Upper lobe of left lung (tissue), 6 donors: ENCODE measurements at regions not wholly inside any gene's neighbourhood (a gene's known extent, or its start where the extent isn't known, plus 50 kb on each side); places are given as distances from the start of the nearest gene placed in this dataset.

ENCODE experiments used
- ATAC-seq, 2 donors: fragments of 200-7000 bp; cut with Tn5 transposase; one replicate each; pipeline ENCODE4 v1.9.1; 2022; ENCODE audit warnings: mild to moderate bottlenecking in 2 of 2, moderate library complexity in 2 of 2; ENCODE audit not compliant: low FRiP score in 2 of 2
- DNase-seq, 2 donors: peaks; one replicate each; pipeline ENCODE4 v3.0.0-alpha.2; 2019 to 2020
- H3K27ac ChIP-seq, 4 donors: fragments of 200-600 bp; sonication (generic); one replicate each; pipeline ENCODE4 v1.5.1; 2016 to 2019
- H3K27me3 ChIP-seq, 4 donors: fragments of 200-600 bp; sonication (generic); one replicate each; pipeline ENCODE4 v1.5.1; 2017 to 2019
- H3K36me3 ChIP-seq, 4 donors: fragments of 200-600 bp; sonication (generic); one replicate each; pipeline ENCODE4 v1.5.1; 2016 to 2019
- H3K4me1 ChIP-seq, 4 donors: fragments of 200-600 bp; sonication (generic); one replicate each; pipeline ENCODE4 v1.5.1; 2018 to 2019
- H3K4me3 ChIP-seq, 4 donors: fragments of 200-600 bp; sonication (generic); one replicate each; pipeline ENCODE4 v1.5.1; 2017 to 2019; ENCODE audit warnings: mild to moderate bottlenecking in 2 of 4, moderate library complexity in 1 of 4
- H3K9me3 ChIP-seq, 4 donors: fragments of 200-600 bp; sonication (generic); one replicate each; pipeline ENCODE4 v1.5.1; 2018 to 2019
- CTCF ChIP-seq, 6 experiments: fragments of 450-650 bp in 4 of 6; fragments of 200-600 bp in 2 of 6; sonication (generic) in 2 of 6; IDR thresholded peaks; one replicate each; pipeline ENCODE4 v1.5.1; 2016 to 2019; ENCODE audit warnings: antibody characterized with exemption in 6 of 6
- EP300 ChIP-seq, 4 donors: sonication (generic); formaldehyde crosslinking; IDR thresholded peaks; one replicate each; pipeline ENCODE4 v1.5.1; 2017; ENCODE audit warnings: antibody characterized with exemption in 4 of 4, control low read depth in 2 of 4
- POLR2A ChIP-seq, 4 donors: fragments of 450-650 bp; IDR thresholded peaks; one replicate each; pipeline ENCODE4 v1.5.1; 2016 to 2017; ENCODE audit warnings: antibody characterized with exemption in 4 of 4, mild to moderate bottlenecking in 2 of 4
- POLR2AphosphoS5 ChIP-seq, 2 donors: sonication (generic); formaldehyde crosslinking; IDR thresholded peaks; one replicate each; pipeline ENCODE4 v1.5.1; 2017; ENCODE audit warnings: antibody characterized with exemption in 2 of 2
- WGBS, 2 donors: methylation state at CpG; one replicate each; pipeline ENCODE4 v1.1.5; 2017 to 2018; 5-methylcytosine and 5-hydroxymethylcytosine counted together
- donor health status: DM: no; HTN: no; CAD: no; lungs with moderate emphysema.
- donor health status: DM: no; HTN: yes; CAD: no; lungs with severe emphysema.

- Histone ChIP-seq H3K27ac (no peak overlapping the region), H3K4me3 (no peak overlapping the region), H3K27me3 (no peaks in the 10 kb centered on the region), H3K36me3 (no peaks in the 10 kb centered on the region), H3K4me1 (no peaks in the 10 kb centered on the region), H3K9me3 (peaks cover 0 to 5% (median 3%) of the 10 kb centered on the region in 4 donors)
- no peak for TF ChIP-seq POLR2A (IDR thresholded peaks at IDR 0.05)
- no peak for TF ChIP-seq POLR2AphosphoS5 (IDR thresholded peaks at IDR 0.05)
- TF ChIP-seq CTCF (IDR thresholded peaks at IDR 0.05), result no peak
- TF ChIP-seq EP300 (IDR thresholded peaks at IDR 0.05), result no peak
- ATAC-seq (no peak), DNase-seq (no peak)
- 20 to 35% methylated on average over 2 of the region's 2 CpGs for WGBS, 2 donors
Observed at GRCh38 chr12:93960521-93960920, 187.9 kb upstream of the PLXNC1 start.

- Histone ChIP-seq H3K4me3 (no peak overlapping the region), H3K27ac (no peak overlapping the region), H3K27me3 (no peaks in the 10 kb centered on the region), H3K4me1 (no peaks in the 10 kb centered on the region), H3K36me3 (no peaks in the 10 kb centered on the region), H3K9me3 (peaks cover 0 to 5% (median 3%) of the 10 kb centered on the region in 4 donors)
- no peak for DNase-seq
- 46 to 47% methylated on average over 2 of the region's 2 CpGs for WGBS, 2 donors
- TF ChIP-seq EP300 (IDR thresholded peaks at IDR 0.05), result no peak
- TF ChIP-seq CTCF (IDR thresholded peaks at IDR 0.05), result no peak
- no peak for TF ChIP-seq POLR2AphosphoS5 (IDR thresholded peaks at IDR 0.05)
- no peak for TF ChIP-seq POLR2A (IDR thresholded peaks at IDR 0.05)
- ATAC-seq, result no peak
Observed at GRCh38 chr12:93962336-93962735, 186.0 kb upstream of the PLXNC1 start.

- Histone ChIP-seq H3K9me3 (peaks cover 0 to 5% (median 3%) of the 10 kb centered on the region in 4 donors), H3K36me3 (no peaks in the 10 kb centered on the region), H3K4me3 (no peak overlapping the region), H3K4me1 (no peaks in the 10 kb centered on the region), H3K27me3 (no peaks in the 10 kb centered on the region), H3K27ac (no peak overlapping the region)
- DNase-seq, result no peak
- WGBS, 2 donors, result 91 to 93% methylated on average over 4 of the region's 4 CpGs
- TF ChIP-seq CTCF (IDR thresholded peaks at IDR 0.05), result no peak
- no peak for TF ChIP-seq POLR2AphosphoS5 (IDR thresholded peaks at IDR 0.05)
- TF ChIP-seq EP300 (IDR thresholded peaks at IDR 0.05), result no peak
- TF ChIP-seq POLR2A (IDR thresholded peaks at IDR 0.05), result no peak
- no peak for ATAC-seq
Observed at GRCh38 chr12:93964936-93965335, 183.4 kb upstream of the PLXNC1 start.

GRCh38 chr12:93966516-93967133 lies 181.8 kb upstream of the PLXNC1 start:
- 86% methylated on average over 1 of the region's 1 CpG; no CpG with 5 or more reads in 1 of the 2 donors for WGBS, 2 donors
- Histone ChIP-seq H3K27ac (no peak overlapping the region), H3K27me3 (no peaks in the 10 kb centered on the region), H3K36me3 (no peaks in the 10 kb centered on the region), H3K4me1 (no peaks in the 10 kb centered on the region), H3K9me3 (peaks cover 0 to 5% (median 3%) of the 10 kb centered on the region in 4 donors), H3K4me3 (no peak overlapping the region)
- TF ChIP-seq EP300 (IDR thresholded peaks at IDR 0.05) (no peak), CTCF (IDR thresholded peaks at IDR 0.05) (no peak), POLR2AphosphoS5 (IDR thresholded peaks at IDR 0.05) (no peak), POLR2A (IDR thresholded peaks at IDR 0.05) (no peak)
- no peak for ATAC-seq
- no peak for DNase-seq

- no peak for DNase-seq
- no peak for ATAC-seq
- TF ChIP-seq POLR2AphosphoS5 (IDR thresholded peaks at IDR 0.05) (no peak), POLR2A (IDR thresholded peaks at IDR 0.05) (no peak)
- no peak overlapping the region for H3K27ac ChIP-seq
- H3K36me3 ChIP-seq, result no peaks in the 10 kb centered on the region
- no peak overlapping the region for H3K4me3 ChIP-seq
- 88 to 89% methylated on average over 6 of the region's 6 CpGs for WGBS, 2 donors
- H3K4me1 ChIP-seq, result no peaks in the 10 kb centered on the region
- no peaks in the 10 kb centered on the region for H3K9me3 ChIP-seq
- H3K27me3 ChIP-seq, result no peaks in the 10 kb centered on the region
Observed at GRCh38 chr12:93967454-93967853, 180.9 kb upstream of the PLXNC1 start.
